HG02571 (cell line): ENCODE measurements at regions not wholly inside any gene's neighbourhood (a gene's known extent, or its start where the extent isn't known, plus 50 kb on each side); places are given as distances from the start of the nearest gene placed in this dataset.
"Not testable (repeated sequence)": the region's sequence is repeated elsewhere in the genome, so short reads cannot be mapped to it uniquely, and the experiment has no call there.

Experiments
- ATAC-seq: cut with Tn5 transposase; IDR thresholded peaks from one replicate; pipeline ENCODE4 v1.9.1; 2021; ENCODE audit warnings: mild to moderate bottlenecking, moderate library complexity; ENCODE audit not compliant: unreplicated experiment

GRCh38 chr7:85286446-85286845 is 99.6 kb upstream of the SEMA3D start:
- ATAC-seq = no peak

GRCh38 chr7:85285527-85285926 is 98.7 kb upstream of the SEMA3D start:
- no peak for ATAC-seq

GRCh38 chr7:85275204-85275603 is 88.3 kb upstream of the SEMA3D start:
- no peak for ATAC-seq

GRCh38 chr7:85274454-85274853 is 87.6 kb upstream of the SEMA3D start:
- no peak for ATAC-seq

GRCh38 chr7:85262891-85263290 is 76.0 kb upstream of the SEMA3D start:
- no peak for ATAC-seq

- ATAC-seq = no peak
Measured at GRCh38 chr7:85261336-85261735, 74.5 kb upstream of the SEMA3D start.

GRCh38 chr7:85249787-85250186 is 62.9 kb upstream of the SEMA3D start:
- ATAC-seq = not testable (repeated sequence)

GRCh38 chr7:85239109-85239508 is 52.3 kb upstream of the SEMA3D start:
- ATAC-seq = no peak

- no peak for ATAC-seq
Measured at GRCh38 chr7:85237721-85238120, 50.9 kb upstream of the SEMA3D start.
